ENCODE measurements at regions not wholly inside any gene's neighbourhood (a gene's known extent, or its start where the extent isn't known, plus 50 kb on each side); places are given as distances from the start of the nearest gene placed in this dataset.

- no peak for TF ChIP-seq GATA2 (IDR thresholded peaks at IDR 0.05; ENCODE audit: low read depth, low read length)
- TF ChIP-seq GATA3 (IDR thresholded peaks at IDR 0.05; ENCODE audit: low read depth, low read length): no peak
Measured at GRCh38 chr1:221363039-221363438, 378.9 kb downstream of the DUSP10 start.

All from SH-SY5Y (cell line).